SK-N-SH (cell line): ENCODE measurements at regions not wholly inside any gene's neighbourhood (a gene's known extent, or its start where the extent isn't known, plus 50 kb on each side); places are given as distances from the start of the nearest gene placed in this dataset.
A peak's percentile ranks its signal among the peaks of the same experiment; 100 is the strongest.

ENCODE experiments used
- CTCF ChIA-PET: fragments of 300-600, 350-600 bp; formaldehyde crosslinking; extraction: SDS; loops from one replicate; lab custom pipeline; 2021; lab: Yijun Ruan, JAX
- POLR2A ChIA-PET: fragments of 350-600 bp; sonication (Branson Sonifier 250); formaldehyde crosslinking; extraction: SDS; loops from one replicate; lab custom pipeline; 2020; ENCODE audit warnings: antibody characterized with exemption, inconsistent platforms; lab: Yijun Ruan, JAX
- DNase-seq: peaks from one replicate; pipeline ENCODE4 v3.0.0; 2012
- H2AFZ ChIP-seq: fragments of 200-600 bp; sonication (generic); 2 replicates; pipeline ENCODE4 v1.8.1; 2016; ENCODE audit warnings: antibody characterized with exemption, mild to moderate bottlenecking, low read depth
- H3F3A ChIP-seq: fragments of 200-600 bp; sonication (generic); replicated peaks from 2 replicates; pipeline ENCODE3; 2016; ENCODE audit warnings: antibody characterized with exemption, mild to moderate bottlenecking; ENCODE audit not compliant: insufficient read depth
- H3K27ac ChIP-seq, 2 experiments: fragments of 200-500 bp in 1 of 2; fragments of 200-600 bp in 1 of 2; sonication (Bioruptor generic) in 1 of 2; sonication (generic), shearing (Covaris generic) in 1 of 2; 2 replicates each; pipeline versions ENCODE4 v1.5.1 to v1.6.1; 2014 to 2016; ENCODE audit warnings: low read depth in 2 of 2, inconsistent platforms in 1 of 2, low read length in 1 of 2, mild to moderate bottlenecking in 1 of 2, mixed read lengths in 1 of 2
- H3K27me3 ChIP-seq: fragments of 200-600 bp; sonication (generic), shearing (Covaris generic); 2 replicates; pipeline ENCODE4 v1.6.1; 2016; ENCODE audit warnings: mixed run types; ENCODE audit not compliant: insufficient read depth
- H3K36me3 ChIP-seq, 2 experiments: fragments of 200-500 bp in 1 of 2; fragments of 200-600 bp in 1 of 2; sonication (Bioruptor generic) in 1 of 2; sonication (generic) in 1 of 2; replicated peaks in 1 of 2; 2 replicates each; pipeline versions ENCODE3 to v1.5.1; 2014 to 2016; ENCODE audit warnings: low read length in 1 of 2, mild to moderate bottlenecking in 1 of 2; ENCODE audit not compliant: insufficient read depth in 2 of 2, control insufficient read depth in 1 of 2
- H3K4me1 ChIP-seq, 2 experiments: fragments of 200-500 bp in 1 of 2; fragments of 200-600 bp in 1 of 2; sonication (Bioruptor generic) in 1 of 2; sonication (generic), shearing (Covaris generic) in 1 of 2; 2 replicates each; pipeline versions ENCODE4 v1.5.1 to v1.6.1; 2014 to 2016; ENCODE audit warnings: low read depth in 1 of 2, low read length in 1 of 2, mixed run types in 1 of 2; ENCODE audit not compliant: insufficient read depth in 2 of 2, control insufficient read depth in 1 of 2
- H3K4me2 ChIP-seq: fragments of 200-600 bp; sonication (generic), shearing (Covaris generic); 2 replicates; pipeline ENCODE4 v1.6.1; 2017; ENCODE audit warnings: mixed run types
- H3K4me3 ChIP-seq, 2 experiments: fragments of 200-500 bp in 1 of 2; fragments of 200-600 bp in 1 of 2; sonication (Bioruptor generic) in 1 of 2; sonication (generic), shearing (Covaris generic) in 1 of 2; 2 replicates each; pipeline versions ENCODE4 v1.5.1 to v1.8.1; 2014 to 2016; ENCODE audit warnings: low read depth in 2 of 2, inconsistent platforms in 1 of 2, low read length in 1 of 2, mild to moderate bottlenecking in 1 of 2, mixed read lengths in 1 of 2, moderate library complexity in 1 of 2
- H3K79me2 ChIP-seq: fragments of 200-600 bp; sonication (generic); 2 replicates; pipeline ENCODE4 v1.8.1; 2017; ENCODE audit warnings: mild to moderate bottlenecking; ENCODE audit not compliant: insufficient read depth
- H3K9ac ChIP-seq: fragments of 200-600 bp; sonication (generic); 2 replicates; pipeline ENCODE4 v1.6.1; 2017; ENCODE audit warnings: mixed run types
- H3K9me2 ChIP-seq: fragments of 200-600 bp; sonication (generic); 2 replicates; pipeline ENCODE4 v1.6.1; 2017; ENCODE audit warnings: mixed run types
- H3K9me3 ChIP-seq: fragments of 200-600 bp; sonication (generic); 2 replicates; pipeline ENCODE4 v1.6.1; 2017; ENCODE audit warnings: mixed run types, mild to moderate bottlenecking, moderate library complexity
- H4K20me1 ChIP-seq: fragments of 200-600 bp; sonication (generic); 2 replicates; pipeline ENCODE4 v1.6.1; 2017; ENCODE audit warnings: mild to moderate bottlenecking, mixed run types; ENCODE audit not compliant: insufficient read depth
- CHD2 ChIP-seq: fragments of 150-350 bp; IDR thresholded peaks from 2 replicates; pipeline ENCODE4 v1.6.1; 2018; ENCODE audit warnings: low read length; ENCODE audit not compliant: partially characterized antibody
- CTCF ChIP-seq: fragments of 200-600 bp; sonication (generic); IDR thresholded peaks from 2 replicates; pipeline ENCODE4 v1.6.1; 2017; ENCODE audit warnings: antibody characterized with exemption, mild to moderate bottlenecking, moderate library complexity
- ELF1 ChIP-seq: IDR thresholded peaks from 2 replicates; pipeline ENCODE4 v1.4.0; 2012
- EP300 ChIP-seq, 2 experiments: IDR thresholded peaks; 2 replicates each; pipeline versions ENCODE4 v1.4.0 to v1.6.1; 2012; ENCODE audit warnings: borderline replicate concordance in 1 of 2, low read depth in 1 of 2, low read length in 1 of 2
- EZH2phosphoT487 ChIP-seq: fragments of 200-600 bp; sonication (generic); IDR thresholded peaks from 2 replicates; pipeline ENCODE4 v1.6.1; 2017; ENCODE audit warnings: low read depth, mixed run types, mild to moderate bottlenecking, antibody characterized with exemption, moderate library complexity, borderline replicate concordance
- FOXJ3 ChIP-seq: sonication (generic); formaldehyde crosslinking; IDR thresholded peaks from 2 replicates; pipeline ENCODE4 v1.5.1; 2020; ENCODE audit warnings: mild to moderate bottlenecking, missing genetic modification reagents
- FOXM1 ChIP-seq: IDR thresholded peaks from 2 replicates; pipeline ENCODE4 v1.4.0; 2012; ENCODE audit warnings: low read depth, mild to moderate bottlenecking
- GABPA ChIP-seq: IDR thresholded peaks from 2 replicates; pipeline ENCODE4 v1.4.0; 2012; ENCODE audit warnings: low read depth, mild to moderate bottlenecking
- GATA2 ChIP-seq: sonication (generic); formaldehyde crosslinking; IDR thresholded peaks from 2 replicates; pipeline ENCODE4 v1.5.0; 2020; ENCODE audit warnings: mild to moderate bottlenecking, missing genetic modification reagents
- IRF3 ChIP-seq: fragments of 150-350 bp; IDR thresholded peaks from 2 replicates; pipeline ENCODE4 v1.6.1; 2016; ENCODE audit warnings: mild to moderate bottlenecking, low read depth, low read length
- JUND ChIP-seq: IDR thresholded peaks from 2 replicates; pipeline ENCODE4 v1.4.0; 2012
- MEF2A ChIP-seq: IDR thresholded peaks from 2 replicates; pipeline ENCODE4 v1.4.0; 2012; ENCODE audit warnings: low read depth, borderline replicate concordance
- NFIC ChIP-seq: IDR thresholded peaks from 2 replicates; pipeline ENCODE4 v1.4.0; 2012; ENCODE audit warnings: borderline replicate concordance
- NRF1 ChIP-seq: IDR thresholded peaks from 2 replicates; pipeline ENCODE4 v1.6.1; 2012; ENCODE audit warnings: low read depth, mild to moderate bottlenecking, low read length
- PBX3 ChIP-seq: IDR thresholded peaks from 2 replicates; pipeline ENCODE4; 2012
- POLR2AphosphoS5 ChIP-seq: IDR thresholded peaks from 2 replicates; pipeline ENCODE4 v1.6.1; 2012; ENCODE audit warnings: low read depth, low read length
- RAD21 ChIP-seq: IDR thresholded peaks from 2 replicates; pipeline ENCODE4 v1.6.1; 2012; ENCODE audit warnings: mild to moderate bottlenecking, low read length
- RCOR1 ChIP-seq: fragments of 150-350 bp; IDR thresholded peaks from 2 replicates; pipeline ENCODE4 v1.6.1; 2017; ENCODE audit warnings: antibody characterized with exemption, low read length
- RXRA ChIP-seq: IDR thresholded peaks from 2 replicates; pipeline ENCODE4 v1.4.0; 2012; ENCODE audit warnings: low read depth, mild to moderate bottlenecking, borderline replicate concordance
- TAF1 ChIP-seq: IDR thresholded peaks from 2 replicates; pipeline ENCODE4 v1.6.1; 2012; ENCODE audit warnings: low read depth, mild to moderate bottlenecking, low read length, moderate library complexity, borderline replicate concordance
- USF1 ChIP-seq: IDR thresholded peaks from 2 replicates; pipeline ENCODE4 v1.4.0; 2012; ENCODE audit warnings: low read depth, borderline replicate concordance
- WGBS: methylation state at CpG from one replicate; pipeline ENCODE4 v1.1.6; 2017; ENCODE audit warnings: low lambda C conversion rate; 5-methylcytosine and 5-hydroxymethylcytosine counted together
- TF ChIP-seq, protein P1 (sequence below): IDR thresholded peaks from 2 replicates; pipeline ENCODE4 v1.6.1; 2012; ENCODE audit warnings: mild to moderate bottlenecking, low read depth, low read length, moderate library complexity

- ChIA-PET CTCF (no interaction called here), POLR2A (no interaction called here)
- Histone ChIP-seq H2AFZ (no peak overlapping the region), H3K4me3 (no peak overlapping the region), H3K9ac (no peak overlapping the region), H3K9me3 (no peaks in the 10 kb centered on the region), H3K4me2 (no peak overlapping the region), H3K4me1 (peaks cover 0 to 14% of the 10 kb centered on the region in 2 experiments; a peak in 3 of 4 replicates), H3K9me2 (no peaks in the 10 kb centered on the region), H3K79me2 (no peaks in the 10 kb centered on the region), H4K20me1 (no peaks in the 10 kb centered on the region), H3K27me3 (no peaks in the 10 kb centered on the region), H3K36me3 (no peaks in the 10 kb centered on the region), H3F3A (peaks cover 12% of the 10 kb centered on the region), H3K27ac (no peak overlapping the region)
- 21% methylated on average over 1 of the region's 1 CpG for WGBS
- no peak for TF ChIP-seq USF1
- no peak for TF ChIP-seq MEF2A
- TF ChIP-seq EZH2phosphoT487 = no peak
- TF ChIP-seq TAF1 = no peak
- no peak for TF ChIP-seq IRF3
- DNase-seq = no peak
These were observed 582.4 kb downstream of the IRS1 start for GRCh38 chr2:226217191-226217590.

DNA sequence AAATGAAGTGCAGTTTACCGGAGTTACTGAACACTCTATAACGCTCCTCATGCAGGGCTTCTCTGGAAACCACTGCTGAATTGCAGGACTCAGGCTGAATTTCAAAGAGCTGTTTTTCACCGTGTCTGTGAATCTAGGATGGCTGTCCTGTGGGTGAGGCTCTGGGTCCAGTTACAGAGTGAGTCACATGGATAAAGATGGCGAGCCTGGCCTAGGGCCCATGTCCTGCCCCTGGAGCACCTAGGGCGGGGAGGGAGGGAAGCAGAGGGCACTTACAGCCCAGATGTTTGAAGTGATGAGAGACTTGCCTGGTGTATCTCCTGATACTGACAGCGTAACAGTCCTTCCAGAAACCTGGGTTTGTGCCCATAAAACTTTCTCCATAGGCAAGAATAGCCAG lies 583.0 kb downstream of the IRS1 start:
- peaks cover 18% of the 10 kb centered on the region for H3F3A ChIP-seq
- no peak overlapping the region for H3K27ac ChIP-seq
- H3K36me3 ChIP-seq = no peaks in the 10 kb centered on the region
- 55% methylated on average over 4 of the region's 6 CpGs for WGBS
- no peak for DNase-seq
- no peaks in the 10 kb centered on the region for H3K79me2 ChIP-seq
- H3K4me3 ChIP-seq = no peak overlapping the region
- ChIA-PET CTCF (interaction anchor here (1.1 to 2.5 kb wide), 11 partner anchors 9 to 767 kb away, joined by 3 to 9 read pairs (median 4); partner anchors contain the start of gene IRS1), POLR2A (no interaction called here)
- H3K4me1 ChIP-seq = peaks cover 0 to 18% of the 10 kb centered on the region in 2 experiments; a peak in 3 of 4 replicates
- no peaks in the 10 kb centered on the region for H4K20me1 ChIP-seq
- no peaks in the 10 kb centered on the region for H3K9me3 ChIP-seq
- H3K4me2 ChIP-seq = no peak overlapping the region
- no peaks in the 10 kb centered on the region for H3K27me3 ChIP-seq
- no peak overlapping the region for H3K9ac ChIP-seq
- 0 out of 2 replicates have a peak overlapping the region, but pooled peaks have one; percentile 14 for H2AFZ ChIP-seq
- H3K9me2 ChIP-seq = no peaks in the 10 kb centered on the region
- TF ChIP-seq POLR2AphosphoS5 (no peak), ELF1 (no peak), PBX3 (no peak), RXRA (no peak), CHD2 (no peak), CTCF (no peak), RAD21 (no peak), JUND (no peak), GATA2 (CRISPR knock-in tag) (no peak), FOXM1 (no peak), NRF1 (no peak), GABPA (no peak), RCOR1 (no peak), NFIC (no peak), MEF2A (no peak), EP300 (IDR thresholded peaks at IDR 0.05; ENCODE audit: borderline replicate concordance in 1 of 2, low read depth in 1 of 2, low read length in 1 of 2) (no peak), FOXJ3 (CRISPR knock-in tag) (no peak)
- TF ChIP-seq, protein P1, sequence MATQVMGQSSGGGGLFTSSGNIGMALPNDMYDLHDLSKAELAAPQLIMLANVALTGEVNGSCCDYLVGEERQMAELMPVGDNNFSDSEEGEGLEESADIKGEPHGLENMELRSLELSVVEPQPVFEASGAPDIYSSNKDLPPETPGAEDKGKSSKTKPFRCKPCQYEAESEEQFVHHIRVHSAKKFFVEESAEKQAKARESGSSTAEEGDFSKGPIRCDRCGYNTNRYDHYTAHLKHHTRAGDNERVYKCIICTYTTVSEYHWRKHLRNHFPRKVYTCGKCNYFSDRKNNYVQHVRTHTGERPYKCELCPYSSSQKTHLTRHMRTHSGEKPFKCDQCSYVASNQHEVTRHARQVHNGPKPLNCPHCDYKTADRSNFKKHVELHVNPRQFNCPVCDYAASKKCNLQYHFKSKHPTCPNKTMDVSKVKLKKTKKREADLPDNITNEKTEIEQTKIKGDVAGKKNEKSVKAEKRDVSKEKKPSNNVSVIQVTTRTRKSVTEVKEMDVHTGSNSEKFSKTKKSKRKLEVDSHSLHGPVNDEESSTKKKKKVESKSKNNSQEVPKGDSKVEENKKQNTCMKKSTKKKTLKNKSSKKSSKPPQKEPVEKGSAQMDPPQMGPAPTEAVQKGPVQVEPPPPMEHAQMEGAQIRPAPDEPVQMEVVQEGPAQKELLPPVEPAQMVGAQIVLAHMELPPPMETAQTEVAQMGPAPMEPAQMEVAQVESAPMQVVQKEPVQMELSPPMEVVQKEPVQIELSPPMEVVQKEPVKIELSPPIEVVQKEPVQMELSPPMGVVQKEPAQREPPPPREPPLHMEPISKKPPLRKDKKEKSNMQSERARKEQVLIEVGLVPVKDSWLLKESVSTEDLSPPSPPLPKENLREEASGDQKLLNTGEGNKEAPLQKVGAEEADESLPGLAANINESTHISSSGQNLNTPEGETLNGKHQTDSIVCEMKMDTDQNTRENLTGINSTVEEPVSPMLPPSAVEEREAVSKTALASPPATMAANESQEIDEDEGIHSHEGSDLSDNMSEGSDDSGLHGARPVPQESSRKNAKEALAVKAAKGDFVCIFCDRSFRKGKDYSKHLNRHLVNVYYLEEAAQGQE = no peak
